ENCODE measurements at regions not wholly inside any gene's neighbourhood (a gene's known extent, or its start where the extent isn't known, plus 50 kb on each side); places are given as distances from the start of the nearest gene placed in this dataset.

GRCh38 chrX:13260598-13260997 is 59.3 kb downstream of the ATXN3L start:
- WGBS (ENCODE audit: low lambda C conversion rate), result 58% methylated on average over 4 of the region's 4 CpGs
- TF ChIP-seq TEAD4 (IDR thresholded peaks at IDR 0.05; ENCODE audit: borderline replicate concordance, insufficient read depth) (no peak), EP300 (IDR thresholded peaks at IDR 0.05; ENCODE audit: borderline replicate concordance in 1 of 2, low read depth in 1 of 2, low read length in 1 of 2) (no peak), USF1 (IDR thresholded peaks at IDR 0.05; ENCODE audit: borderline replicate concordance, low read depth) (no peak), RAD21 (IDR thresholded peaks at IDR 0.05; ENCODE audit: low read length) (no peak), RCOR1 (IDR thresholded peaks at IDR 0.05; ENCODE audit: low read length) (no peak), NFIC (IDR thresholded peaks at IDR 0.05; ENCODE audit: borderline replicate concordance) (no peak), TCF12 (IDR thresholded peaks at IDR 0.05) (no peak), GABPA (IDR thresholded peaks at IDR 0.05; ENCODE audit: low read depth) (no peak), MAX (IDR thresholded peaks at IDR 0.05; ENCODE audit: low read depth) (no peak), GATA2 (CRISPR knock-in tag; IDR thresholded peaks at IDR 0.05) (no peak), MEF2A (IDR thresholded peaks at IDR 0.05; ENCODE audit: borderline replicate concordance, low read depth) (no peak), JUND (IDR thresholded peaks at IDR 0.05) (no peak), FOXJ3 (CRISPR knock-in tag; IDR thresholded peaks at IDR 0.05) (no peak), SMC3 (IDR thresholded peaks at IDR 0.05; ENCODE audit: low read depth, low read length) (no peak), POLR2AphosphoS5 (IDR thresholded peaks at IDR 0.05; ENCODE audit: low read depth, low read length) (no peak), MXI1 (IDR thresholded peaks at IDR 0.05; ENCODE audit: low read depth, low read length) (no peak)
- Histone ChIP-seq H3K79me2 (ENCODE audit: insufficient read depth) (no peaks in the 10 kb centered on the region), H3F3A (replicated peaks; ENCODE audit: insufficient read depth) (peaks cover 16% of the 10 kb centered on the region), H3K9me3 (no peaks in the 10 kb centered on the region), H3K4me1 (ENCODE audit: control insufficient read depth in 1 of 2, insufficient read depth in 2 of 2, low read depth in 1 of 2, low read length in 1 of 2) (no peaks in the 10 kb centered on the region; a peak in 1 of 4 replicates), H3K9me2 (no peaks in the 10 kb centered on the region), H3K36me3 (replicated peaks in 1 of 2; ENCODE audit: control insufficient read depth in 1 of 2, insufficient read depth in 2 of 2, low read length in 1 of 2) (peaks cover 0 to 9% of the 10 kb centered on the region in 2 experiments), H4K20me1 (ENCODE audit: insufficient read depth) (no peaks in the 10 kb centered on the region), H2AFZ (ENCODE audit: low read depth) (no peak overlapping the region), H3K4me2 (no peak overlapping the region), H3K4me3 (ENCODE audit: low read depth in 2 of 2, low read length in 1 of 2) (no peak overlapping the region), H3K27ac (ENCODE audit: low read depth in 2 of 2, low read length in 1 of 2) (no peak overlapping the region), H3K27me3 (ENCODE audit: insufficient read depth) (no peaks in the 10 kb centered on the region), H3K9ac (no peak overlapping the region)
- ChIA-PET POLR2A (no interaction called here), CTCF (interaction anchor here (0.8 kb wide), 1 partner anchor 11 kb away, joined by 3 read pairs; no protein-coding TSS in a partner anchor)
- DNase-seq, result no peak

- no peak overlapping the region for H3K27ac ChIP-seq (ENCODE audit: low read depth in 2 of 2, low read length in 1 of 2)
- WGBS (ENCODE audit: low lambda C conversion rate), result 67% methylated on average over 5 of the region's 5 CpGs
- POLR2A ChIA-PET, result no interaction called here
These were observed 61.1 kb downstream of the ATXN3L start for GRCh38 chrX:13258725-13259124.

More at GRCh38 chrX:13258725-13259124, 61.1 kb downstream of the ATXN3L start:
- CTCF ChIA-PET, result no interaction called here
- no peak overlapping the region for H2AFZ ChIP-seq (ENCODE audit: low read depth)
- H3K79me2 ChIP-seq (ENCODE audit: insufficient read depth), result no peaks in the 10 kb centered on the region
- H3K4me1 ChIP-seq (ENCODE audit: control insufficient read depth in 1 of 2, insufficient read depth in 2 of 2, low read depth in 1 of 2, low read length in 1 of 2), result no peaks in the 10 kb centered on the region
- H3K9me3 ChIP-seq, result no peaks in the 10 kb centered on the region
- no peak overlapping the region for H3K4me2 ChIP-seq
- H4K20me1 ChIP-seq (ENCODE audit: insufficient read depth), result no peaks in the 10 kb centered on the region
- no peak for DNase-seq
- H3F3A ChIP-seq (replicated peaks; ENCODE audit: insufficient read depth), result peaks cover 13% of the 10 kb centered on the region
- H3K9ac ChIP-seq, result no peak overlapping the region
- H3K9me2 ChIP-seq, result no peaks in the 10 kb centered on the region
- H3K4me3 ChIP-seq (ENCODE audit: low read depth in 2 of 2, low read length in 1 of 2), result no peak overlapping the region
- TF ChIP-seq RAD21 (IDR thresholded peaks at IDR 0.05; ENCODE audit: low read length) (no peak), MXI1 (IDR thresholded peaks at IDR 0.05; ENCODE audit: low read depth, low read length) (no peak), RFX5 (IDR thresholded peaks at IDR 0.05; ENCODE audit: low read length) (no peak), TEAD4 (IDR thresholded peaks at IDR 0.05; ENCODE audit: borderline replicate concordance, insufficient read depth) (no peak), USF2 (IDR thresholded peaks at IDR 0.05; ENCODE audit: borderline replicate concordance, low read depth, low read length) (no peak), IRF3 (IDR thresholded peaks at IDR 0.05; ENCODE audit: low read depth, low read length) (no peak), ELF1 (IDR thresholded peaks at IDR 0.05) (no peak), FOXJ3 (CRISPR knock-in tag; IDR thresholded peaks at IDR 0.05) (no peak)
- H3K27me3 ChIP-seq (ENCODE audit: insufficient read depth), result no peaks in the 10 kb centered on the region
- peaks cover 0 to 4% of the 10 kb centered on the region in 2 experiments for H3K36me3 ChIP-seq (replicated peaks in 1 of 2; ENCODE audit: control insufficient read depth in 1 of 2, insufficient read depth in 2 of 2, low read length in 1 of 2)
